ENCODE measurements at regions not wholly inside any gene's neighbourhood (a gene's known extent, or its start where the extent isn't known, plus 50 kb on each side); places are given as distances from the start of the nearest gene placed in this dataset.

DNA sequence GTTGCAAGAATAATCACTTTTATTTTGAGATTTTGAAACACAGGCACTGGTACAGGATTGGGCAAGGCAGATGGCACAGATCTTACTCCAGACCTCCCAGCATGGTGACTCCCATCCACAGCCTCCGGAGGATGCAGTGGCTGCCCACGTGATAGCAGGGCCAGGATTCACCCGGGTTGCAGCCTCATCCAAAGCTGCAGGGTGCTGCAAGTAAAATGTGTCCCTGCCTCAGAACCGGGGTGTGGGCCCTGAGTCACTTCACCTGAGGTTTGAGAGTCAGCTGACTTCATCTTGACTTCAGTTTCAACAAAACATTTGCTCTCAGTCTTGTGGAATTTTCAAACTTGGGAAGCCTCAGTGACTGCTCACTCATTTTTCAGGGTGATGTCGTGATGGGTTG lies 201.9 kb downstream of the FGF9 start:
- no peak overlapping the region for H2AFZ ChIP-seq (ENCODE audit: low read depth, low read length)
- H3K9ac ChIP-seq (replicated peaks; ENCODE audit: extremely low read depth, insufficient read depth, low read length) = no peak overlapping the region
- H3K4me3 ChIP-seq (replicated peaks in 1 of 3; ENCODE audit: insufficient read depth in 1 of 3, low read depth in 1 of 3, low read length in 3 of 3) = no peak overlapping the region
- H3K4me2 ChIP-seq (ENCODE audit: insufficient read depth, low read length) = no peak overlapping the region
- peaks cover 19% of the 10 kb centered on the region for H3K9me3 ChIP-seq (replicated peaks; ENCODE audit: control insufficient read depth, insufficient read depth, low read length)
- H3K4me1 ChIP-seq (ENCODE audit: control insufficient read depth, extremely low read depth, insufficient read depth, low read length) = no peaks in the 10 kb centered on the region
- POLR2A ChIA-PET = no interaction called here
- dilution Hi-C loops (cut with MboI; ENCODE audit: extremely low pct_ligation_motif_present, low sequenced_read_pairs) (no loop called here), intact Hi-C loops (cut with micrococcal nuclease) (no loop called here)
- H3K27me3 ChIP-seq (ENCODE audit: control insufficient read depth in 2 of 2, insufficient read depth in 2 of 2, low read length in 2 of 2) = no peaks in the 10 kb centered on the region
- no peak overlapping the region for H3K27ac ChIP-seq (ENCODE audit: insufficient read depth, low read depth, low read length)
- H3K79me2 ChIP-seq (ENCODE audit: control insufficient read depth, insufficient read depth, low read length) = no peaks in the 10 kb centered on the region
- TF ChIP-seq, protein P1, sequence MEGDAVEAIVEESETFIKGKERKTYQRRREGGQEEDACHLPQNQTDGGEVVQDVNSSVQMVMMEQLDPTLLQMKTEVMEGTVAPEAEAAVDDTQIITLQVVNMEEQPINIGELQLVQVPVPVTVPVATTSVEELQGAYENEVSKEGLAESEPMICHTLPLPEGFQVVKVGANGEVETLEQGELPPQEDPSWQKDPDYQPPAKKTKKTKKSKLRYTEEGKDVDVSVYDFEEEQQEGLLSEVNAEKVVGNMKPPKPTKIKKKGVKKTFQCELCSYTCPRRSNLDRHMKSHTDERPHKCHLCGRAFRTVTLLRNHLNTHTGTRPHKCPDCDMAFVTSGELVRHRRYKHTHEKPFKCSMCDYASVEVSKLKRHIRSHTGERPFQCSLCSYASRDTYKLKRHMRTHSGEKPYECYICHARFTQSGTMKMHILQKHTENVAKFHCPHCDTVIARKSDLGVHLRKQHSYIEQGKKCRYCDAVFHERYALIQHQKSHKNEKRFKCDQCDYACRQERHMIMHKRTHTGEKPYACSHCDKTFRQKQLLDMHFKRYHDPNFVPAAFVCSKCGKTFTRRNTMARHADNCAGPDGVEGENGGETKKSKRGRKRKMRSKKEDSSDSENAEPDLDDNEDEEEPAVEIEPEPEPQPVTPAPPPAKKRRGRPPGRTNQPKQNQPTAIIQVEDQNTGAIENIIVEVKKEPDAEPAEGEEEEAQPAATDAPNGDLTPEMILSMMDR (IDR thresholded peaks at IDR 0.05; ENCODE audit: extremely low read depth in 1 of 2, insufficient read depth in 1 of 2, low read depth in 1 of 2, low read length in 2 of 2) = no peak
- TF ChIP-seq EZH2 (IDR thresholded peaks at IDR 0.05; ENCODE audit: borderline replicate concordance, low read depth, low read length, severe bottlenecking) (no peak), POLR2A (IDR thresholded peaks at IDR 0.05; ENCODE audit: low read depth, low read length) (no peak)
- CTCF ChIA-PET = no interaction called here
- FAIRE-seq (no peak), DNase-seq (ENCODE audit: low read depth, low spot score) (no peak)
- BruUV-seq (replicated peaks) = no TSS peak
- H3K9me1 ChIP-seq (replicated peaks; ENCODE audit: control insufficient read depth, extremely low read depth, insufficient read depth, low read length) = no peaks in the 10 kb centered on the region
- no peaks in the 10 kb centered on the region for H4K20me1 ChIP-seq (replicated peaks; ENCODE audit: control insufficient read depth, extremely low read depth, insufficient read depth, low read length)
- no peaks in the 10 kb centered on the region for H3K36me3 ChIP-seq (ENCODE audit: control insufficient read depth in 2 of 2, extremely low read depth in 1 of 2, insufficient read depth in 2 of 2, low read length in 2 of 2)

DNA sequence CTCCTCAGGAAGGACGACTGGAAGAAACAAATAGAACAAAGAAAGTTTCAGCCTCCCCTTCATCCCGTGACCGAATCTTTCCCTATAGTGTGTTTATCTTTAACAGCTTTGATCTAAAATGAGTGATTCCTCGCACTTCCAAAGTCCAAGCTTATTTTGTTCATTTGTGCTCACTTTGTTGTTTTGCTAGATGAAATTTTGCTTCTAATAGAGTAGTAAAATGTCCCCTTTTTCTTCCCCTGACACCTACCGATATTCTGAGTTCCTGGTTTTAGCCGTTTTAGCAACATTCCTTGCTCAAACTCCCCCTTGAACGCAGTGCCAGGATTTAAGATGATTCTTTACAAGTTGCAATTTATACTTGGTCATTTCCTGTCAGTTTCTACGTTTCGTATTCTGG lies 204.2 kb downstream of the FGF9 start:
- no TSS peak for BruUV-seq (replicated peaks)
- no peaks in the 10 kb centered on the region for H3K4me1 ChIP-seq (ENCODE audit: control insufficient read depth, extremely low read depth, insufficient read depth, low read length)
- H3K9me1 ChIP-seq (replicated peaks; ENCODE audit: control insufficient read depth, extremely low read depth, insufficient read depth, low read length) = no peaks in the 10 kb centered on the region
- H2AFZ ChIP-seq (ENCODE audit: low read depth, low read length) = no peak overlapping the region
- peaks cover 19% of the 10 kb centered on the region for H3K9me3 ChIP-seq (replicated peaks; ENCODE audit: control insufficient read depth, insufficient read depth, low read length)
- TF ChIP-seq MYC (IDR thresholded peaks at IDR 0.05; ENCODE audit: low read depth, low read length) (no peak), POLR2A (IDR thresholded peaks at IDR 0.05; ENCODE audit: low read depth, low read length) (no peak), GATA2 (IDR thresholded peaks at IDR 0.05; ENCODE audit: insufficient read depth, insufficient read length, low read depth, low read length) (no peak), EZH2 (IDR thresholded peaks at IDR 0.05; ENCODE audit: borderline replicate concordance, low read depth, low read length, severe bottlenecking) (no peak)
- TF ChIP-seq, protein P1 (IDR thresholded peaks at IDR 0.05; ENCODE audit: extremely low read depth in 1 of 2, insufficient read depth in 1 of 2, low read depth in 1 of 2, low read length in 2 of 2) = no peak
- FAIRE-seq (no peak), DNase-seq (ENCODE audit: low read depth, low spot score) (no peak)
- no peaks in the 10 kb centered on the region for H3K36me3 ChIP-seq (ENCODE audit: control insufficient read depth in 2 of 2, extremely low read depth in 1 of 2, insufficient read depth in 2 of 2, low read length in 2 of 2)
- H3K4me3 ChIP-seq (replicated peaks in 1 of 3; ENCODE audit: insufficient read depth in 1 of 3, low read depth in 1 of 3, low read length in 3 of 3) = no peak overlapping the region
- no peak overlapping the region for H3K9ac ChIP-seq (replicated peaks; ENCODE audit: extremely low read depth, insufficient read depth, low read length)
- CTCF ChIA-PET = no interaction called here
- dilution Hi-C loops (cut with MboI; ENCODE audit: extremely low pct_ligation_motif_present, low sequenced_read_pairs) = no loop called here
- no peaks in the 10 kb centered on the region for H4K20me1 ChIP-seq (replicated peaks; ENCODE audit: control insufficient read depth, extremely low read depth, insufficient read depth, low read length)
- intact Hi-C loops (cut with micrococcal nuclease) = no loop called here
- H3K79me2 ChIP-seq (ENCODE audit: control insufficient read depth, insufficient read depth, low read length) = no peaks in the 10 kb centered on the region
- POLR2A ChIA-PET = no interaction called here
- H3K27ac ChIP-seq (ENCODE audit: insufficient read depth, low read depth, low read length) = no peak overlapping the region
- no peak overlapping the region for H3K4me2 ChIP-seq (ENCODE audit: insufficient read depth, low read length)
- no peaks in the 10 kb centered on the region for H3K27me3 ChIP-seq (ENCODE audit: control insufficient read depth in 2 of 2, insufficient read depth in 2 of 2, low read length in 2 of 2)

Measured in endothelial cell of umbilical vein (primary cell).